ENCODE measurements at regions not wholly inside any gene's neighbourhood (a gene's known extent, or its start where the extent isn't known, plus 50 kb on each side); places are given as distances from the start of the nearest gene placed in this dataset.

GRCh38 chr12:125674554-125675338 is 609.5 kb downstream of the AACS start:
- TF ChIP-seq POLR2A (IDR thresholded peaks at IDR 0.05) (no peak), CTCF (IDR thresholded peaks at IDR 0.05) (no peak)

Measured in adrenal gland (tissue), 5 donors.